GM12878 (cell line): ENCODE measurements at regions not wholly inside any gene's neighbourhood (a gene's known extent, or its start where the extent isn't known, plus 50 kb on each side); places are given as distances from the start of the nearest gene placed in this dataset.

ENCODE experiments used
- ATAC-seq: fragments of 200-7000 bp; cut with Tn5 transposase; 3 replicates; pipeline ENCODE4 v1.9.1; 2020; ENCODE audit warnings: mild to moderate bottlenecking, moderate library complexity
- BruUV-seq: library from RNA; stranded (reverse); fragments of 400-500 nt; replicated peaks from 2 replicates; lab custom pipeline; 2021; lab: Mats Ljungman, UMichigan
- CTCF ChIA-PET: fragments of 300-600 bp; sonication (Branson Sonifier 250); formaldehyde crosslinking; extraction: SDS; loops from one replicate; lab custom pipeline; 2021; ENCODE audit warnings: inconsistent platforms; lab: Yijun Ruan, JAX
- POLR2A ChIA-PET: fragments of 350-600 bp; formaldehyde crosslinking; extraction: SDS; loops from one replicate; lab custom pipeline; 2021; ENCODE audit warnings: inconsistent platforms; lab: Charles Lee
- RAD21 ChIA-PET: fragments of 300-600 bp; sonication (Branson Sonifier 250); formaldehyde crosslinking; loops from one replicate; lab custom pipeline; 2023; ENCODE audit warnings: antibody characterized with exemption; ENCODE audit not compliant: unreplicated experiment; lab: Charles Lee
- SMC1A ChIA-PET: fragments of 300-600 bp; sonication (Branson Sonifier 250); formaldehyde crosslinking; loops from one replicate; lab custom pipeline; 2023; ENCODE audit not compliant: unreplicated experiment, uncharacterized antibody; lab: Charles Lee
- DNase-seq: peaks from one replicate; pipeline ENCODE4 v3.0.0-alpha.2; 2011; ENCODE audit warnings: low read depth, low spot score
- FAIRE-seq: peaks from 3 replicates; lab custom pipeline; 2011; peaks lifted over from hg19 to GRCh38; lab: Jason Lieb, UNC
- H2AFZ ChIP-seq: 2 replicates; pipeline ENCODE4 v1.6.0; 2011; ENCODE audit warnings: low read depth, low read length, control low read depth; ENCODE audit not compliant: control insufficient read depth
- H3K27ac ChIP-seq: 2 replicates; pipeline ENCODE4 v1.5.1; 2011; ENCODE audit warnings: control low read depth; ENCODE audit not compliant: control insufficient read depth, insufficient read depth
- H3K27me3 ChIP-seq, 2 experiments: replicated peaks in 1 of 2; 2 replicates each; pipeline versions ENCODE4 v1.6.0 to v1.6.1; 2011; ENCODE audit warnings: low read length in 1 of 2; ENCODE audit not compliant: control insufficient read depth in 2 of 2, insufficient read depth in 2 of 2
- H3K36me3 ChIP-seq, 2 experiments: 2 replicates each; pipeline ENCODE4 v1.5.1; 2011; ENCODE audit warnings: low read length in 1 of 2; ENCODE audit not compliant: control insufficient read depth in 2 of 2, insufficient read depth in 2 of 2
- H3K4me1 ChIP-seq: 2 replicates; pipeline ENCODE4 v1.6.1; 2011; ENCODE audit warnings: mild to moderate bottlenecking, low read length, moderate library complexity, mixed read lengths; ENCODE audit not compliant: control insufficient read depth, insufficient read depth
- H3K4me2 ChIP-seq: 2 replicates; pipeline ENCODE4 v1.6.0; 2011; ENCODE audit warnings: control low read depth; ENCODE audit not compliant: control insufficient read depth, insufficient read depth
- H3K4me3 ChIP-seq: fragments of 200-600 bp; sonication (generic); 2 replicates; pipeline ENCODE4 v1.5.1; 2016
- H3K79me2 ChIP-seq: 2 replicates; pipeline ENCODE4 v1.6.0; 2011; ENCODE audit warnings: low read length; ENCODE audit not compliant: control insufficient read depth, insufficient read depth
- H3K9ac ChIP-seq: 2 replicates; pipeline ENCODE4 v1.8.0; 2011; ENCODE audit warnings: low read length, control low read depth, mixed read lengths; ENCODE audit not compliant: control insufficient read depth, insufficient read depth
- H3K9me3 ChIP-seq: replicated peaks from 3 replicates; pipeline ENCODE4 v1.5.1; 2011; ENCODE audit warnings: mild to moderate bottlenecking, low read length; ENCODE audit not compliant: control insufficient read depth, insufficient read depth
- H4K20me1 ChIP-seq: 2 replicates; pipeline ENCODE4 v1.6.0; 2011; ENCODE audit not compliant: control insufficient read depth, insufficient read depth
- BCLAF1 ChIP-seq: fragments of 450-650 bp; IDR thresholded peaks from 2 replicates; pipeline ENCODE4 v1.6.1; 2017; ENCODE audit warnings: antibody characterized with exemption, mild to moderate bottlenecking, moderate library complexity
- E2F4 ChIP-seq: IDR thresholded peaks from 2 replicates; pipeline ENCODE4 v1.6.1; 2012; ENCODE audit warnings: low read depth, low read length, improper control_type of control experiment
- EP300 ChIP-seq, 2 experiments: fragments of 150-350 bp in 1 of 2; IDR thresholded peaks; 2 replicates each; pipeline ENCODE4 v1.6.1; 2011 to 2012; ENCODE audit warnings: low read depth in 2 of 2, low read length in 2 of 2, borderline replicate concordance in 1 of 2, improper control_type of control experiment in 1 of 2, inconsistent platforms in 1 of 2; ENCODE audit not compliant: control insufficient read depth in 1 of 2
- ESRRA ChIP-seq: IDR thresholded peaks from 2 replicates; pipeline ENCODE4 v1.6.1; 2012; ENCODE audit warnings: mild to moderate bottlenecking, low read length, improper control_type of control experiment
- GATAD2B ChIP-seq: fragments of 450-650 bp; conservative IDR thresholded peaks from 2 replicates; pipeline ENCODE4 v1.6.1; 2017; ENCODE audit warnings: low read depth, mild to moderate bottlenecking, moderate library complexity
- JUNB ChIP-seq: IDR thresholded peaks from 2 replicates; pipeline ENCODE4 v1.6.1; 2016; ENCODE audit warnings: antibody characterized with exemption, mild to moderate bottlenecking
- MEF2A ChIP-seq: IDR thresholded peaks from 2 replicates; pipeline ENCODE4 v1.6.1; 2011; ENCODE audit warnings: low read depth, mild to moderate bottlenecking, low read length, moderate library complexity; ENCODE audit not compliant: insufficient read depth
- MTA2 ChIP-seq: fragments of 450-650 bp; IDR thresholded peaks from 2 replicates; pipeline ENCODE4 v1.6.1; 2016; ENCODE audit warnings: low read depth, mild to moderate bottlenecking, moderate library complexity
- MXI1 ChIP-seq: fragments of 150-350 bp; IDR thresholded peaks from 2 replicates; pipeline ENCODE4 v1.6.1; 2011; ENCODE audit warnings: low read depth, mild to moderate bottlenecking, inconsistent platforms, low read length, improper control_type of control experiment
- NFYB ChIP-seq: IDR thresholded peaks from 2 replicates; pipeline ENCODE4 v1.6.1; 2011; ENCODE audit warnings: low read depth, mild to moderate bottlenecking, low read length, improper control_type of control experiment, moderate library complexity; ENCODE audit not compliant: insufficient read depth
- NKRF ChIP-seq: fragments of 450-650 bp; conservative IDR thresholded peaks from 2 replicates; pipeline ENCODE4 v1.6.1; 2017; ENCODE audit warnings: mild to moderate bottlenecking, moderate library complexity
- PML ChIP-seq: IDR thresholded peaks from 2 replicates; pipeline ENCODE4 v1.6.1; 2012; ENCODE audit warnings: low read length, inconsistent platforms
- SMAD1 ChIP-seq: fragments of 450-650 bp; IDR thresholded peaks from 2 replicates; pipeline ENCODE4 v1.6.1; 2018; ENCODE audit warnings: mild to moderate bottlenecking, low read depth; ENCODE audit not compliant: partially characterized antibody
- SRF ChIP-seq, 2 experiments: IDR thresholded peaks; 2 replicates each; pipeline ENCODE4 v1.6.1; 2011; ENCODE audit warnings: low read depth in 2 of 2, low read length in 2 of 2, mild to moderate bottlenecking in 1 of 2, moderate library complexity in 1 of 2
- STAT3 ChIP-seq: IDR thresholded peaks from 2 replicates; pipeline ENCODE4 v1.6.1; 2011; ENCODE audit warnings: low read depth, low read length, improper control_type of control experiment
- USF1 ChIP-seq: IDR thresholded peaks from 2 replicates; pipeline ENCODE4 v1.6.1; 2011; ENCODE audit warnings: borderline replicate concordance, low read depth, mild to moderate bottlenecking, moderate library complexity, mixed read lengths, low read length; ENCODE audit not compliant: insufficient read depth; ENCODE audit errors: extremely low read length
- WRNIP1 ChIP-seq: IDR thresholded peaks from 2 replicates; pipeline ENCODE4 v1.6.1; 2011; ENCODE audit warnings: low read depth, low read length, improper control_type of control experiment, borderline replicate concordance
- WGBS: methylation state at CpG from one replicate; pipeline ENCODE4 v1.1.6; 2016; ENCODE audit warnings: low lambda C conversion rate; ENCODE audit not compliant: insufficient replicate concordance, insufficient coverage; ENCODE audit errors: missing lambda C conversion rate; 5-methylcytosine and 5-hydroxymethylcytosine counted together
- in situ Hi-C: fragments of 300-500 bp; cut with MboI; formaldehyde crosslinking; loops from 9 replicates; pipeline ENCODE4 v1.14.3; 2018; ENCODE audit warnings: mixed read lengths
- intact Hi-C: fragments of 100-400 bp; cut with micrococcal nuclease; formaldehyde crosslinking; loops from one replicate; pipeline ENCODE4 v1.14.2; 2022; ENCODE audit not compliant: unreplicated experiment

- TF ChIP-seq USF1: no peak
- no peak for TF ChIP-seq MEF2A
- no peak for TF ChIP-seq PML
These were observed 258.5 kb upstream of the CDH4 start (continued) for GRCh38 chr20:60993433-60994044.

- intact Hi-C loops: no loop called here
- no peaks in the 10 kb centered on the region; the same call in 2 of the 3 replicates for H3K9me3 ChIP-seq
- H2AFZ ChIP-seq: no peak overlapping the region
- ATAC-seq: no peak
- no TSS peak for BruUV-seq
- in situ Hi-C loops: loop anchor here (25.0 kb wide), 2 partner anchors 438 to 838 kb away; no protein-coding TSS in a partner anchor
- no peak for FAIRE-seq
- RAD21 ChIA-PET: no interaction called here
- no peaks in the 10 kb centered on the region for H3K4me1 ChIP-seq
- 16% methylated on average over 5 of the region's 5 CpGs for WGBS
- SMC1A ChIA-PET: no interaction called here
- no peaks in the 10 kb centered on the region for H3K36me3 ChIP-seq
- no peak overlapping the region for H3K4me2 ChIP-seq
- no peak overlapping the region for H3K9ac ChIP-seq
- CTCF ChIA-PET: no interaction called here
- no peaks in the 10 kb centered on the region for H3K27me3 ChIP-seq
- H3K4me3 ChIP-seq: no peak overlapping the region
- H4K20me1 ChIP-seq: no peaks in the 10 kb centered on the region
- no peaks in the 10 kb centered on the region for H3K79me2 ChIP-seq
- DNase-seq: no peak
- no peak overlapping the region for H3K27ac ChIP-seq
- POLR2A ChIA-PET: no interaction called here
- TF ChIP-seq BCLAF1: no peak
- TF ChIP-seq MXI1: no peak
- TF ChIP-seq EP300 (IDR thresholded peaks at IDR 0.05; ENCODE audit: borderline replicate concordance in 1 of 2, control insufficient read depth in 1 of 2, low read depth in 2 of 2, low read length in 2 of 2): no peak
- no peak for TF ChIP-seq NKRF
- TF ChIP-seq NFYB: no peak
- TF ChIP-seq MTA2: no peak
- no peak for TF ChIP-seq SRF (IDR thresholded peaks at IDR 0.05; ENCODE audit: low read depth in 2 of 2, low read length in 2 of 2)
- TF ChIP-seq E2F4: no peak
- TF ChIP-seq ESRRA: no peak
- no peak for TF ChIP-seq STAT3
- no peak for TF ChIP-seq JUNB
- TF ChIP-seq SMAD1: no peak
- TF ChIP-seq GATAD2B: no peak
- no peak for TF ChIP-seq WRNIP1
These were observed 252.8 kb upstream of the CDH4 start for GRCh38 chr20:60999250-60999649.
